RKO (cell line): ENCODE measurements at regions not wholly inside any gene's neighbourhood (a gene's known extent, or its start where the extent isn't known, plus 50 kb on each side); places are given as distances from the start of the nearest gene placed in this dataset.
"Not testable (repeated sequence)": the region's sequence is repeated elsewhere in the genome, so short reads cannot be mapped to it uniquely, and the experiment has no call there.

Source experiments
- DNase-seq: peaks from one replicate; pipeline ENCODE4 v3.0.0-alpha.2; 2016; ENCODE audit warnings: low spot score

DNA sequence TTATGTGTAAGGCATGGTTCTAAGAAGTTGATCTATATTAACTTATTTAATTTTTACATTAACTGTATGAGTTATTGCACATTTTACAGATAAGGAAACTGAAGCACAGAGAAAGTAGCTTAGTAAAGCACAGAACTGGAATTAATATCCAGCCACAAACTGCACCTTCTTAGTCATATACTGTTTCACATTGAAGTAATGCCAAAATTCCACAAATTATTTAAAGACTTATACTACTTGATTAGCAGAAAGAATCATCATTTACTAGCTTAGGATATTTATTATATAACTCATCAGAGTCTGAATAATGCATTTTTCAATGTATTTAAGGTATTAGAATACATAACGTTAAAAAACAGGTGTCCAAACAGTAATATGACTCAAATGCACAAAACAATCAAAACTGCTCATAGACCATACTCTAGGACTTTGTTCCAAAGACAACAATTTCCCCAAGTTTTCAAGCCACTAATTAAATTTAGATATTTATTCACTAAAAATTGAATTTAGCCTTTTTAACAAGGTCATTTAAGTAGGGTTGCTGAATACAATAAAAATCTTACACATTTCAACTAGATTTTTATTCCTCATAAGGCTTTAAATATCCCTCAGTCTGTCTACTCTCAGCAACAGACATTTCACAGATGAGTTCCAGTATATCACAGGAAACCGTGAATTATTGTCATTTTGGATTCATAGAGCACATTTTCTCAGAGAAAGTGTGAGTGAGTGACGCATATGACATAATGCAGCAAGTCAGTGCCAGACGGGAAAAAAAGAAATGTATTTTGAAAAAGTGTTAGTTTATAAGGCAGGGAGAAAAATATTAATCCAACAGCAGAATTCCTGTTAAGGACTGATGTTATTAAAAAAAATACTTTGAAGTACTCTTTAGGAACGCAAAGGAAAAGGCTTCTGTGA, 782.5 kb downstream of the TMTC2 start:
- no peak for DNase-seq

DNA sequence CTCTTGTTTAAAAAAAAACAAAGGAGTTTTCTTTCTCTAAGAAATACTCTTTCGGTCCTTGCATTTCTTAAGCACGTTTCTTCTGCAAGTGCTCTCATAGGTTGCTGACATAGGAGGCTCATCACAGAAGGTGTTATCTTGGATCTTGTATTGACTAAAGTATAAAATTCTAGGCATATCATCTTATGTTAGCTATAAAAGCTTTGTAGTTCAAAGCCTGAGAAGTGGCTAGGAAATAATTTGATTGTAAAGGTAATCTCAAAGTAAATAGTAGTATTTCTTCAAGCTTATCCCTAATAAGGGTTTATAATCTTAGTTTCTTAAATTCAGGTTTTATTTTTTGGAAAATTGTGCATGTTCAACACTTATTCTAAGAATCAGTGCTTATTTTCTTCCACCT, 778.9 kb downstream of the TMTC2 start:
- no peak for DNase-seq

DNA sequence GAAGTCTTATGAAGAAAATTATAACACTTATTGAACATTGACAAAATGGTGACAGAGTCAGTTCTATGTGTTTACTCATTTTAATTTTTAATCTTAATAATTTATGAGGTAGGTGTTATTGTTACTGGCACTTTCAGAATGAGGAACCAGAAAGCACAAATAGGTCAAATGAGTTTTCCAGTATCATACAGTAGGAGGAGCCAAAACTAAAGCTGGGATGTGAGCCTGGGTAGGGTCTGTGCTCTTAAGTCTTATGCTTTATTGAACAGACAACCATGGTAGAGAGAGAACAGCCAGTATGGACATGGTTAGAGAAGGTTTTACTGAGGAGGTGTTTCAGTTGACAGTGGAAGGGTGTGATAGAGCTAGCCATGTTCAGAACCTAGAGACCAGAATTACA, 775.7 kb downstream of the TMTC2 start:
- no peak for DNase-seq

DNA sequence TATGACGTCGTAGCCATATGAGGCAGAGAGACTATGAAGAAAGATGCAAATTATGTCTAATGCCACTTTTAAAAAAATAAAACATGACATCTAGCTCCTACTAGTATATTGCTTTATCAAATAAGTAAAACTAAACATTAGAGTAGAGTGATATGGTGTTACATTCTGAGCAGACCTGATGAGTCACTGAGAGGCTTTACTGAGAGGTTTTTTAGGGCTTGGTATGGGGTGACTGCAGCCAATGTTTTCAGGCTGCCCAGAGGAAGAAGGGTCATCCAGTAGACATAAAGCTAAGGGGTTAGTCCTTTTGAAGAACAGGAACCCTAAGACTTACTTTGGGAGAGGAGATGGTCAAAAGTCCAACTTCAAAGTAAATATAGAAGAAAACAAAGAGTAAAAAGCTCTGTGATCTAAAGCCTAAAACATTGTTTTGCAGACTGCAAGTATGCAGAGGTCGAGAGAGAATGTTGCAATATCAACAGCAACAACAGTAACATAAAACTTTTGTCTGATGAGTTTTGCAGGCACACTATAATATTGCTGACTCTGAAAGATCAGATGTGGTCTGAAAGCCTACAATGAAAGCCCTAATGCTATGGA, 774.7 kb downstream of the TMTC2 start:
- no peak for DNase-seq

DNA sequence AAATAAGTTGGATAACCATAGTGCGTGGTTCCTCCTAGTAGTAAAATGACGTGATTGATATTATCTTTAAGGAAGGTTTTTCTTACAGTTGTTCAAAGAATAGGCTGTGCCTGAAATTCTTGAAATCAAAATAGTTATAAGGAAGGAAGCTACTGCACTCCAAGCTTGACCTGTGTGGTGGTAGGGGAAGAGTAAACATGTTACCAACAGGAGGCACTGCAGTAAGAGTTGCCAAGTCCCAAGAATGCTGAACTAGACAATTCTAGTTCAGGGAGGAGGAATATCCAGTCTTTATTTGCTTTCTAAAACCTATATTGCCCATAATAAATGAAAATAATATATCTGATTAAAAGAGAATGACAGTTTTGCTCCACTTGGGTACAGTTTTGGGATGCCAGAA, 764.5 kb downstream of the TMTC2 start:
- no peak for DNase-seq

DNA sequence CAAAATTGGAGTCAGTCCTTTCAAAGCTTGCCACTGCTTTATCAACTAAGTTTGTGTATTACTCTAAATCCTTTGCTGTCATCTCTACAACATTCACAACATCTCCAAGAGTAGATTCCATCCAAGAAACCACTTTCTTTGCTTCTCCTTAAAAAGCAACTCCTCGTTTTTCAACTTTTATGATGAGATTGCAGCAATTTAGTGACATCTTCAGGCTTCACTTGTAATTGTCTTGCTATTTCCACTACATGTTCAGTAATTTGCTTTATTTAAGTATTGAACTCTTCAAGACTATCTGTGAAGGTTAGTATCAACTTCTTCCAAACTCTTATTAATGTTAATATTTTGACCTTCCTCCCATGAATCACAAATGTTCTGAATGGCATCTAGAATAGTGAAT, 747.9 kb downstream of the TMTC2 start:
- peak; percentile 18 for DNase-seq

DNA sequence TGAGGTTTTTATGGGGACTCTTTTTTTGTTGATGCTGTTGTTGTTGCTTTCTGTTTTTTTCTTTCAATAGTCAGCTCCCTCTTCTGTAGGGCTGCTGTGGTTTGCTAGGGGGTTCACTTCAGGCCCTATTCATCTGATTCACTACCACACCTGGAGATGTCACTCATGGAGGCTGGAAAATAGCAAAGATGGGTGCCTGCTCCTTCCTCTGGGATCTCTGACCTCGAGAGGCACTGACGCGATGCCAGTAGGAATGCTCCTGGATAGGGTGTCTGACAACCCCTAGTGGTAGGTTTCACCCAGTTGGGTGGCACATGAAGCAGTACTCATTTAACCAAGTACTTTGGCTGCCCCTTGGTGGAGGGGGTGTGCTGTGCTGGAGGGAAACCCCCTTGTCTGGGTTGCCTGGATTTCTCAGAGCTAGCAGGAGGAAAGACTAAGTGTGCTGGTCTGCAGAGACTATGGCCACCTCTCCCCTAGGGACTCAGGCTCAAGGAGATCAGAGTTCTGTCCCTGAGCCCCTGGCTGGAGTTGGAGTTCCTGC, 745.5 kb downstream of the TMTC2 start:
- DNase-seq, result no peak

DNA sequence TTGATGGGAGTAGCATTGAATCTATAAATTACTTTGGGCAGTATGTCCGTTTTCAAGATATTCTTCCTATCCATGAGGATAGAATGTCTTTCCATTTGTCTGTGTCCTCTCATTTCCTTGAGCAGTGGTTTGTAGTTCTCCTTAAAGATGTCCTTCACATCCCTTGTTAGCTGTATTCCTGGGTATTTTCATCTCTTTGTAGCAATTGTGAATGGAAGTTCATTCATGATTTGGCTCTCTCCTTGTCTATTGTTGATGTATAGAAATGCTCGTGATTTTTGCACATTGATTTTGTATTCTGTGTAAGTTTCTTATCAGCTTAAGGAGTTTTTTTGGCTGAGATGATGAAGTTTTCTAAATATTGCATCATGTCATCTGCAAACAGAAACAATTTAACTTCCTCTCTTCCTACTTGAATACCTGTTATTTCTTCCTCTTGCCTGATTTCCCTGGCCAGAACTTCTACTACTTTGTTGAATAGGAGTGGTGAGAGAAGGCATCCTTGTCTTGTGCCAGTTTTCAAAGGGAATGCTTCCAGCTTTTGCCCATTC, 741.0 kb downstream of the TMTC2 start:
- not testable (repeated sequence) for DNase-seq

DNA sequence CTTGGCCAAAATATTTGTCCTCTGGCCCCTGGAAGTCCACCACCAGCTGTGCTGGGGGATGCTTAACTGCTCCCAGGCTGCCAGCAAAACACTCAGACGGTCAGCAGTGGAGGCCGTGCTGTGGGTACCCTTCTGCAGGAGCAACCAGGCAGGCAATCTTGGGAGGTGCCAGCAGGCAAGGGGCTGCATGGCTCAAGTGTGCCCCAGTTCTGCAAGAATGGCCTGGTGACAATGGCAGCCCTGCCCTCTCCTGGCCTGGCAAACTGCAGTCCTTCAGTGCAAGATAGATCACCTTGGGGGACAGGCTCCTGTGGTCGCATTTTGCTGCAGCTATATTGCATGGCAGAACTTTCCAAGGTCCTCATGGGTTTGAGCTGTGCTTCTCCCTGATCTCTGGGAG, 728.3 kb downstream of the TMTC2 start:
- DNase-seq, result no peak

DNA sequence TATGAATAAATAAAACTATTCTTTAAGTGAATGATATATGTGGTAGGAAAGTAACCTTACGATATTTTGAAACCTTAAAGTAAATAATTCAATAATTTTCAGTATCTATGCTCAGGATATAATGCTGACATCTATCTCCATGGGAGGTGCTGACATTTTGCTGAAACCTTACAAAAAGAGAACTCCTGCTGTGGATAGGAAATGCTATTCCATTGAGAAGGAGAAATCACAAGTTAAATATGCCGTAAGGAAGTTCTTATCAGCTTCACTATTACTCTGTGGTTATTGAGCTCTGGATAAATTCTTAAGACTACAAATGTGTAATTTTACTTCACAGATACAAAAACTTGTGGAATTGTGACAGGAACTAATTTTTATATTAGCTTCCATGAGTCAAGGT, 722.1 kb downstream of the TMTC2 start:
- DNase-seq, result no peak

DNA sequence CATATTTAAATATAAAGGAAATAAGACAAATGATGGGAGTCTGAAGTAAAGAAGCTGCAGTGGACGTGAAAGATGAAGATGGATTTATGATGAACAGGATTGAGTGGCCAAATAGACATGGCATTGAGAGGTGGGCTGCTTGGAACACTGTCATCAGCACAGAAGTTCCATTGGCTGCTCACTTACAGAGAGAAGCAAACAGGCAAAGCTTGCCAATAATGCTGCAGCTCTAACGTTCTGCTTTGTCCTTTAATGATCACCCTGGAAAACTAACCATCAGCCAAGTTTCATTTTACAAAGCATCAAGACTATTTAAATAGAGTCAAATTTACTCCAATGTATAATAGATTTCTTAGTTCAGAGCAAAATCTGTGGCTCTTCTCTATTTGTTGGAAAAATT, 721.4 kb downstream of the TMTC2 start:
- DNase-seq, result no peak

DNA sequence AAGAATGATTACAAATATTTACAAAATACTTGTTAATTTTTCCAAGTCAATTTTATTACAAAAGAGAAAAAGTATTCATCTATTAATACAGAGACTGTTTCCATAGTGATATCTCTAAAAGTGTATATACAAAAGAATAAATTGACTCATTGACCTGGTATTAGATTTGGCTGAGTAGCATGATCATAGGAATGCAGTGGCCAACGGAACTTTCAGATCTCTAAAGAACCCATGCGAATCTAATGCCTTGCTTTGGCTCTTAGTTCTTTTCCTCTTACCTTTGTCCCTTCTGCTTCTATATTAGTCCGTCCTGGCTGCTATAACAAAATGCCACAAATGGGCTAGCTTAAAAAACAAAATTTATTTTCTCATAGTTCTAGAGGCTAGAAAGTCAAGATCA, 717.8 kb downstream of the TMTC2 start:
- DNase-seq, result no peak

DNA sequence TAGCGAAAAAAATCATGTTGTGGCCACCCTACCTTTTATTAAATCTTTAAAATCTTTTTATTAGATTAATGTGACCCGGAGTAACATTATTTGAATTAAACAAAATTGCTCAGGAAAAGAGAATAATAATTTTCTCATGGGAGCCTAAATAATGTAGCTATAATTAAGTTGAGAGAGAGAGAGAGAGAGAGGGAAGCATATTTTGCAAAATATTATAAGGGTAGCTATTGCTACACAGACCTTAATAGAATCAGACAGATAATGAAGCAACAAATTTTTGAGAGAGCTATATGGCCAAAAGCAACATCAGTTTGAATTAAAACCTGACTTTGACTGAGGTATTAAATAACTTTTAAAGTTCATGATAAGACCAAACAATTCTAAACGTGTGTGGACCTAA, 703.5 kb downstream of the TMTC2 start:
- no peak for DNase-seq

DNA sequence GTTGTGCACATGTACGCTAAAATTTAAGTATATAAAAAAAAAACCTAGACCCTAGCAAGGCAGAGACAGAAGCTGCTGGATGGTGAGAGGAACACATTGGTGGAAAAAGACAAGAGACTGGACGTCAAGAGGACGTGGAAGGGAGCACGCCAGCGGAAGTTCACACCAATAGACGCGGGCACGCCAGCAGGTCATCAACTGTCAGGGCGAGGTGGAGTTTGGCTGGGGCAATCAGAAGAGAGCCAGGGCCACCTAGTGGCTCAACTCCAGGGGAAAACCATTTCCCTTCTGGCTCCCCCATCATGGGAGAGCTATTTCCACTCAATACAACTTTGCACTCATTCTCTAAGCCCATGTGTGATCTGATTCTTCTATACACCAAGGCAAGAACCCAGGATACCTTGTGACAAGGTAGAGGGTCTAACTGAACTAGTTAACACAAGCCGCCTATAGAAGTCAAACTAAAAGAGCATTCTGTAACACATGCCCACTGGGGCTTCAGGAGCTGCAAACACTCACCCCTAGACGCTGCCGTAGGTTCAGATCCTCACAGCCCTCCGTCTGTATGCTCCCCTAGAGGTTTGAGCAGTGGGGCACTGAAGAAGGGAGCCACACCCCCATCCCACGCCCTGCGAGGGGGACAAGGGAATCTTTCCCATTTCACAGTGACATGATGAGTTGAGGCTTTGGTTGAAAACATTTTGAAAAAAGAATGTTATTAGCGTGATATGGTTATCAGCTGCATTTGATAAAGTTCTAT, 702.7 kb downstream of the TMTC2 start:
- DNase-seq, result no peak

DNA sequence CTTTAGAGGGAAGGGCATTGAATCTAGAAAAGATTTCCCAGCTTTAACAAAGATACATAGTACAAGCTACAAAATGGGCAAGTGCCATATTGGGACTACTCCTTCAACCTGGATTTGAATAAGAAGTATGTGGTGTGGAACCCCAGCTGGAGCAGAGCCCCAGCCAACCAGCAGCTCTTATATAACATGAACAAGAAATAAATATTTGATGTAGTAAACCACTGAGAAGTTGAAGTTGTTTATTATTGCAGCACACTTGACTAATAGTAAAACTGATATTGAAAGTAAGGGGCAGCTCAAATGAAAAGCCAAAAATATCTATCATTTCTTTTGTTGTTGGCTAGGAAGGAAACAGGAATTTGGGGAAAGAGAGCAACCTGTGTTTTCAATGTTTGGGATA, 701.8 kb downstream of the TMTC2 start:
- DNase-seq, result no peak

DNA sequence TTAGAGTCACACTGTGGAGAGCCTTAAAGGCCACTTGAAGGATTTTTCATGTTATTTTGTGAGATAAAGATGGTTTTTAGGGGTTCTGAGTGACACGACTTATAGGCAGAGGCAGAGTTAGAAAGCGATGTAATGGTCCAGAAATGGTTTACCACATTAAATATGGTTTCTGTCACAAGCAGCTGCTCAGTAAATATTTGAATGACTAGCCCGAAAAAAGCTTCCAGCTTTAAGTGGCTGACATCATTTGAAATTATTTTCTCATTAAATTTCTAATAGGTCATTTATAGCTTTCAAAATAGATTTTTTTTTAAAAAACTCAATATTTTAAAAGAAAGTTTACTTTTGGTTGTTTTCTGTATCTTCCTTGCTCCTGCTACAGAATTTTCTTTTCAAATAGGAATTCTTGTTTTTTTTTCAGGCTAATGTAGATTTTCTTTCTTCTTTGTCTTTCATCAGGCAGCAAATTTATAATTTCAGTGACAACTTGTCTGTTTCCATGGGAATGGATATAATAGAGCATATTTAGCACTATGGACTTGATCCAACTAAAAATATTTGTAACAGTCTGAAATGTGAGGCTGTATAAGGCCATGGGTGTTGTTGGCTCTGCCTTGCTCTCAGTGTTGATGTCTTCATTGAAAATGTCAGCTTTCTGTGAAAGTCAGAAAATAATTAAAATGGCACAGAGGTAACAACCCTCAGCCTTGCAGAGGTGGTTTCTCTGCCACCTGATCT, 700.0 kb downstream of the TMTC2 start:
- no peak for DNase-seq

DNA sequence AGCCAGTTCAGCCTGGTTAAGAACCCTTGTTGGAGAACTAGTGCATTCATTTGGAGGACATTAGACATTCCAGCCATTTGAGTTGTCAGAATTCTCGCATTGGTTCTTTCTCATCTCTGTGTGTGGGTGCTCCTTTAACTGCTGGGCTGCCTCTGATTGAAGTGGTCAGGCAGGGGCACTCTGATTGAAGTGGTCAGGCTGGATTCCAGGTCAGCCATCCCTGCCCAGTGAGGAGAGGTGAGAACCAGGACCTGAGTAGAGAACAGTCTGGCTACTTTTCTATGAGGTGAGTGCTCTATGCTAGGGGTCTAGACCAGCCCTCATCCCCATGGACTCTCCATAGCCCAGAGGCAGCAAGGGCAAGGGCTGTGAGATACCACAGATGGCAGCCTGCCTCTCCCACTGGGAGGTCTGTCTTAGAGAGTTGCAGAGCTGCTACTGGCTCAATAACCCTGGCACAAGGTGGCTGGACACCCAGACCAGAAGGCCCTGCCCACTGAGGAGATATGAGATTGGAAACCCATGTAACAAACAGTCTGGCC, 691.6 kb downstream of the TMTC2 start:
- no peak for DNase-seq

DNA sequence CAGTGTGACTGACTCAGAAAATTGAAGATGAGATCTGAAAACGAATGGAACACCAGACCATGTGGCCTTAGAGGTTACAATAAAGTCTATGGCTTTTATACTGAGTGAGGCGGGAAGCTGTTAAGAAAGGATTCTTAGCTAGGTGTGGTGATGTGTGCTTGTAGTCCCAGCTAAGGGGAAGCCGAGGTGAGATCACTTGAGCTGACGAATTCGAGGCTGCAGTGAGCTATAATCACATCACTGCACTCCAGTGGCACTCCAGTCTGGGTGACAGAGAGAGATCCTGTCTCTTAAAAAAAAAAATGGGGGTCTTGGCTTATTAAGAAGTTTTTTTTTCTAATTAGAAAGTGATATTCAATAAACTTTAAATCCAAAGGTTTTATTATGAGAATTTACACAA, 678.6 kb downstream of the TMTC2 start:
- DNase-seq, result peak; percentile 11

DNA sequence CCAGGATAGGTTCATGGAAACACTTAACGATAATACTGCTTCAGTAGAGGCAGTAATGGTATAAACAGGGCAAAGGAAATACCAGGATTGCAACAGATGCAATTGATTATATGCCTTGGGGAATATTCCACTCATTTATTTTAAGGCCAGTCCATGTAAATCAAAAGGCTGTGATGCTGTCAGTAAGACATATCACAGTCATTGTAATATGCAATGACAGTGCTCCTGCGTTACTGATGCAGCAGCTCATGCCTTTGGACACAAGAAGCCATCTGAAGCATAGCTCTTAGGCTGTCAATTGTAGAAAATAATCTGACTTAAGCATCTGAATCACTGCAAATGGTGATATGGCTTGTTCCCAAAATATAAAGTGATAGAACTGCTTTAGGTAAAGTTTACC, 674.8 kb downstream of the TMTC2 start:
- no peak for DNase-seq

DNA sequence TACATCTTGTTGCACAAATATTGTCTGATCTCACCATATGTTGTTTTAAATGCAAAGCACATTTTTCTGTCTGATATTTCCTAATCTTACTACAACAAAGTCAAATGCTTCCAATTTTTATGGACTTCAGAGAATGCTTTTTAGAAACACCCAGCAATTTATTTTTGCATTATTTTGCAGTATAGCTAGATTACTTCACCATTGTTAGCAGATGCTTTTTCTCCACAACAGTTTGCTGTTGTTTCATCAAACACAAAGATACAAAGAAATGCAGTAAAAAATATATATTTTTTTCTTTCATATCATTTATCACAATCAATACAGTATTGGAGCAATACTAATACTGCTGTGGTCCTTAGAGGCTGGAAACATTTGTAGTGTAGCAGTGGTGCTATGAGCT, 674.4 kb downstream of the TMTC2 start:
- no peak for DNase-seq

DNA sequence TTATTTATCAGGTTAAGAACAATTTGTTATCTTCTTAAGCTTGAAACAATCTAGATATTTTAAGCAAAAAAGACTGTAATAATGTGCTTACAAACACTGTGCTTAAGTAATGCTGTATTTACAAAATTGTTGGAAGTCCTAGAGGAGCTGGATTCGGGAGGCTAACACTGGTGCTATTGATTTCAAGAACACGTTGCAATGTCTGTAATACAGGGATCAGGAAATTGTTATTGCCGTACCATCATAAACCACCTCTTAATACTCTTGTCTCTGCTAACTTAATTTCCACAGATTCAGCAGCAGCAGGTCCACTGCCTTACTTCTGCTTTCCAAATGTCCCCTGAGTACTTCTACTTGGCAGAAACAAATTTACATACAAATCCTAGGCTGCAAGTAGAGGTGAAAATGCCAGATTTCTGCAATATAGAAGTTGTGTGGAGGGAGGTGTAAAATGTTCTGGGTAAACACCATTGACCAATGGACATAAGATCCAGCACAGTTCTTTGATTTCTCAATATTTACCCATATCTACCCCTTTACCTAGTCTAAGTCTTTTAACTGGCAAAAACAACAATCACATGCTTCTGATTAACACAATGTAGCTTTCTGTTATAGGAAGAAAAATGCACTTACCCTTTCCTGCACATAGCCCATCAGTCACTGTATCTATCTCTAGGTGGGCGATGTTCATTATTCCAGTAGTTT, 663.4 kb downstream of the TMTC2 start:
- no peak for DNase-seq
